ENCODE measurements at regions not wholly inside any gene's neighbourhood (a gene's known extent, or its start where the extent isn't known, plus 50 kb on each side); places are given as distances from the start of the nearest gene placed in this dataset.

DNA sequence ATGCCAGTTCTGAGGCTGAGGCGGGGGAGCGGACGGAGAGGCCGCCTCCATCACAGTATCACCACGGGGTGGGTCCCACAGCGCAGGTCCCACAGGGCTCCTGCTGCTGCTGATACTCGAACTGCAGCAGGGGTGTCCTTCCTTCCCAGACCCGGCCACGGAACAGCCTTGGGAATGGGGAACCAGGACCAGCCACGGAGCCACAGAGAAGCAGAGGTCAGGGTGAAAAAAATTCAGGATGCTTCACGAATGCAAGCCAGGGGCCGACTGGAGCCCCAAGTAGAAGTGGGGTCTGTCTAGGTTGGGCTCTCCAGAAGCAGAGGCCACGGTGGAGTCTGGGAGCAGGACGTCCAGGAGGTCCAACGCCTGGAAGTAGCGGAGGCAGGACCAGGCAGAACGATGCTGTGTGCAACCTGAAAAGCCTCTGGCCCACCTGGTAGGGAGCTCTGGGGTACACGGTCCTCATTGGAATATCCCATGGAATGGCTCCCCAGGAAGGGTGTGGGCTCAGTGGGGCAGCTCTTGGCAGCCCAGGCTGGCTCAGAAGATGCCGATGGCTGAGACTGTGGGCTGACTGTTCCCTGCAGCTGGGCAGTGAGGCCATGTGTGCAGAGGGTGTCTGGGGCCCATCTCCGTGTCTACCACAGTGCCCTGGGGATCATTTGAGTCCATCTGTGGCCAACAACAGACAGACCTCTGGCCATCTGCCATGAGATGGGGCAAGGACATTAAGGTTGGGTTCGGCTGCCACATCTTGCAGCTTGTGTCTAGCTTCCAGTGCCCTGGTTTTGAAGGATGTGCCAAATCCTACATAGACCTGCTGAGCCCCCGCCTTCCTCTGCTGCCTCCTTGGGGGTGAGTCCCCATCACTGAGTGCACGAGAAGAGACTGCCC, 66.9 kb upstream of the FCN1 start:
- Histone ChIP-seq H3K27me3 (ENCODE audit: control insufficient read depth in 2 of 2, insufficient read depth in 2 of 2, low read length in 2 of 2) (peaks cover 0 to 28% of the 10 kb centered on the region in 2 experiments; a peak in 2 of 5 replicates), H3K4me3 (no peak overlapping the region), H3K4me1 (replicated peaks in 1 of 2; ENCODE audit: control insufficient read depth in 2 of 2, insufficient read depth in 2 of 2, low read length in 2 of 2) (no peaks in the 10 kb centered on the region), H3K9me3 (replicated peaks; ENCODE audit: control insufficient read depth, insufficient read depth, low read depth, low read length) (no peaks in the 10 kb centered on the region), H4K20me1 (replicated peaks; ENCODE audit: control insufficient read depth, insufficient read depth, low read length) (0 out of 2 replicates have a peak, but pooled peaks cover 4% of the 10 kb centered on the region), H2AFZ (ENCODE audit: low read depth, low read length) (no peak overlapping the region), H3K4me2 (ENCODE audit: insufficient read depth, low read length) (no peak overlapping the region), H3K9ac (ENCODE audit: insufficient read depth in 1 of 2, low read depth in 2 of 2, low read length in 2 of 2) (no peak overlapping the region), H3K36me3 (ENCODE audit: control insufficient read depth, insufficient read depth, low read length) (no peaks in the 10 kb centered on the region), H3K9me1 (ENCODE audit: control insufficient read depth, insufficient read depth, low read length) (no peaks in the 10 kb centered on the region), H3K79me2 (ENCODE audit: control insufficient read depth, insufficient read depth, low read length) (no peaks in the 10 kb centered on the region), H3K27ac (ENCODE audit: extremely low read depth, low read depth, low read length) (no peak overlapping the region)
- DNase-seq (ENCODE audit: extremely low read depth in 1 of 4, low spot score in 3 of 4) (no peak), ATAC-seq (no peak), FAIRE-seq (no peak)
- ChIA-PET POLR2A (interaction anchor here (0.6 kb wide), 1 partner anchor 464 kb away, joined by 3 read pairs; no protein-coding TSS in a partner anchor), CTCF (ENCODE audit: low intra/inter-chr PET ratio) (no interaction called here)
- no peak for TF ChIP-seq HNRNPLL (IDR thresholded peaks at IDR 0.05; ENCODE audit: low read depth, low read length, poor library complexity, severe bottlenecking)
- TF ChIP-seq ELF4 (CRISPR knock-in tag; IDR thresholded peaks at IDR 0.05): no peak
- no TSS peak for BruUV-seq (replicated peaks)
- intact Hi-C loops (cut with micrococcal nuclease) (no loop called here), in situ Hi-C loops (cut with MboI) (loop anchor here (10.0 kb wide), 1 partner anchor 290 kb away; no protein-coding TSS in a partner anchor)
- under 1% methylated on average over 19 of the region's 23 CpGs for WGBS (ENCODE audit: insufficient coverage, low coverage, missing lambda C conversion rate)

DNA sequence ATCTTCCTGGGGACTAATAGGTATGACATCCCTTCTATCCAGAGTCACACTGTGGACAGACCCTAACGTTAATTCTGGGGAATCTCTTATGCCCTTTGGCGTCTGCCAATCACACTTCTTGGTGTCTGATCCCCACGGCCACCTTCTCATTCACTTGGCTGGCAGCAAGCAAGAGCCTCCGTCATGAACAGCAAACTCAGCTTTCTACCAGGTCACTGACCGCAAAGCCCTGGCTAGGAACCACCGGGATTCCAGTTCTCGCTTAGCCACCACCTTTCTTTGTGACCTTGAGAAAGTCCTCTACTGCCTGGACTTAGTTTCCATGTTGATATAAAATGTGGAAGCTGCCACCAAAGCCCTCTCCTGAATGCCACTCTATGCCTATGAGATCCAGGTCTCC, 67.7 kb upstream of the FCN1 start:
- Histone ChIP-seq H3K9ac (ENCODE audit: insufficient read depth in 1 of 2, low read depth in 2 of 2, low read length in 2 of 2) (no peak overlapping the region), H3K4me3 (no peak overlapping the region), H3K9me3 (replicated peaks; ENCODE audit: control insufficient read depth, insufficient read depth, low read depth, low read length) (no peaks in the 10 kb centered on the region), H3K4me2 (ENCODE audit: insufficient read depth, low read length) (no peak overlapping the region), H3K9me1 (ENCODE audit: control insufficient read depth, insufficient read depth, low read length) (no peaks in the 10 kb centered on the region), H3K27me3 (ENCODE audit: control insufficient read depth in 2 of 2, insufficient read depth in 2 of 2, low read length in 2 of 2) (peaks cover 0 to 21% of the 10 kb centered on the region in 2 experiments; a peak in 2 of 5 replicates), H3K27ac (ENCODE audit: extremely low read depth, low read depth, low read length) (no peak overlapping the region), H4K20me1 (replicated peaks; ENCODE audit: control insufficient read depth, insufficient read depth, low read length) (0 out of 2 replicates have a peak, but pooled peaks cover 4% of the 10 kb centered on the region), H2AFZ (ENCODE audit: low read depth, low read length) (no peak overlapping the region), H3K79me2 (ENCODE audit: control insufficient read depth, insufficient read depth, low read length) (no peaks in the 10 kb centered on the region), H3K4me1 (replicated peaks in 1 of 2; ENCODE audit: control insufficient read depth in 2 of 2, insufficient read depth in 2 of 2, low read length in 2 of 2) (no peaks in the 10 kb centered on the region), H3K36me3 (ENCODE audit: control insufficient read depth, insufficient read depth, low read length) (no peaks in the 10 kb centered on the region)
- no TSS peak for BruUV-seq (replicated peaks)
- ChIA-PET CTCF (ENCODE audit: low intra/inter-chr PET ratio) (no interaction called here), POLR2A (no interaction called here)
- intact Hi-C loops (cut with micrococcal nuclease) (no loop called here), in situ Hi-C loops (cut with MboI) (loop anchor here (10.0 kb wide), 1 partner anchor 291 kb away; no protein-coding TSS in a partner anchor)
- 0% methylated on average over 7 of the region's 7 CpGs for WGBS (ENCODE audit: insufficient coverage, low coverage, missing lambda C conversion rate)
- TF ChIP-seq, protein P1, sequence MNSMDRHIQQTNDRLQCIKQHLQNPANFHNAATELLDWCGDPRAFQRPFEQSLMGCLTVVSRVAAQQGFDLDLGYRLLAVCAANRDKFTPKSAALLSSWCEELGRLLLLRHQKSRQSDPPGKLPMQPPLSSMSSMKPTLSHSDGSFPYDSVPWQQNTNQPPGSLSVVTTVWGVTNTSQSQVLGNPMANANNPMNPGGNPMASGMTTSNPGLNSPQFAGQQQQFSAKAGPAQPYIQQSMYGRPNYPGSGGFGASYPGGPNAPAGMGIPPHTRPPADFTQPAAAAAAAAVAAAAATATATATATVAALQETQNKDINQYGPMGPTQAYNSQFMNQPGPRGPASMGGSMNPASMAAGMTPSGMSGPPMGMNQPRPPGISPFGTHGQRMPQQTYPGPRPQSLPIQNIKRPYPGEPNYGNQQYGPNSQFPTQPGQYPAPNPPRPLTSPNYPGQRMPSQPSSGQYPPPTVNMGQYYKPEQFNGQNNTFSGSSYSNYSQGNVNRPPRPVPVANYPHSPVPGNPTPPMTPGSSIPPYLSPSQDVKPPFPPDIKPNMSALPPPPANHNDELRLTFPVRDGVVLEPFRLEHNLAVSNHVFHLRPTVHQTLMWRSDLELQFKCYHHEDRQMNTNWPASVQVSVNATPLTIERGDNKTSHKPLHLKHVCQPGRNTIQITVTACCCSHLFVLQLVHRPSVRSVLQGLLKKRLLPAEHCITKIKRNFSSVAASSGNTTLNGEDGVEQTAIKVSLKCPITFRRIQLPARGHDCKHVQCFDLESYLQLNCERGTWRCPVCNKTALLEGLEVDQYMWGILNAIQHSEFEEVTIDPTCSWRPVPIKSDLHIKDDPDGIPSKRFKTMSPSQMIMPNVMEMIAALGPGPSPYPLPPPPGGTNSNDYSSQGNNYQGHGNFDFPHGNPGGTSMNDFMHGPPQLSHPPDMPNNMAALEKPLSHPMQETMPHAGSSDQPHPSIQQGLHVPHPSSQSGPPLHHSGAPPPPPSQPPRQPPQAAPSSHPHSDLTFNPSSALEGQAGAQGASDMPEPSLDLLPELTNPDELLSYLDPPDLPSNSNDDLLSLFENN (IDR thresholded peaks at IDR 0.05; ENCODE audit: low read depth in 2 of 2, low read length in 2 of 2): no peak
- TF ChIP-seq, protein P2, sequence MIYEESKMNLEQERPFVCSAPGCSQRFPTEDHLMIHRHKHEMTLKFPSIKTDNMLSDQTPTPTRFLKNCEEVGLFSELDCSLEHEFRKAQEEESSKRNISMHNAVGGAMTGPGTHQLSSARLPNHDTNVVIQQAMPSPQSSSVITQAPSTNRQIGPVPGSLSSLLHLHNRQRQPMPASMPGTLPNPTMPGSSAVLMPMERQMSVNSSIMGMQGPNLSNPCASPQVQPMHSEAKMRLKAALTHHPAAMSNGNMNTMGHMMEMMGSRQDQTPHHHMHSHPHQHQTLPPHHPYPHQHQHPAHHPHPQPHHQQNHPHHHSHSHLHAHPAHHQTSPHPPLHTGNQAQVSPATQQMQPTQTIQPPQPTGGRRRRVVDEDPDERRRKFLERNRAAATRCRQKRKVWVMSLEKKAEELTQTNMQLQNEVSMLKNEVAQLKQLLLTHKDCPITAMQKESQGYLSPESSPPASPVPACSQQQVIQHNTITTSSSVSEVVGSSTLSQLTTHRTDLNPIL (CRISPR knock-in tag; IDR thresholded peaks at IDR 0.05): no peak
- no peak for TF ChIP-seq FIP1L1 (IDR thresholded peaks at IDR 0.05; ENCODE audit: low read depth, low read length, poor library complexity, severe bottlenecking)
- ATAC-seq: no peak
- no peak for FAIRE-seq
- no peak for DNase-seq (ENCODE audit: extremely low read depth in 1 of 4, low spot score in 3 of 4)
